Suprapubic skin (tissue), 4 donors: ENCODE measurements at regions not wholly inside any gene's neighbourhood (a gene's known extent, or its start where the extent isn't known, plus 50 kb on each side); places are given as distances from the start of the nearest gene placed in this dataset.
"Not testable (repeated sequence)": the region's sequence is repeated elsewhere in the genome, so short reads cannot be mapped to it uniquely, and the experiment has no call there.

Experiments used
- EP300 ChIP-seq: sonication (generic); formaldehyde crosslinking; IDR thresholded peaks from one replicate; pipeline ENCODE4 v1.6.1; 2017; ENCODE audit warnings: antibody characterized with exemption
- POLR2A ChIP-seq, 2 donors: fragments of 450-650 bp; IDR thresholded peaks; one replicate each; pipeline ENCODE4 v1.6.1; 2017; ENCODE audit warnings: antibody characterized with exemption in 2 of 2, mild to moderate bottlenecking in 2 of 2, moderate library complexity in 2 of 2
- POLR2AphosphoS5 ChIP-seq, 3 donors: sonication (generic); formaldehyde crosslinking; IDR thresholded peaks; one replicate each; pipeline ENCODE4 v1.6.1; 2017; ENCODE audit warnings: antibody characterized with exemption in 3 of 3
- TF ChIP-seq, protein P1 (sequence below), 2 donors: fragments of 200-600 bp in 1 of 2; fragments of 450-650 bp in 1 of 2; sonication (generic) in 1 of 2; IDR thresholded peaks; one replicate each; pipeline ENCODE4 v1.5.1; 2016 to 2019; ENCODE audit warnings: antibody characterized with exemption in 2 of 2, mild to moderate bottlenecking in 1 of 2, moderate library complexity in 1 of 2

DNA sequence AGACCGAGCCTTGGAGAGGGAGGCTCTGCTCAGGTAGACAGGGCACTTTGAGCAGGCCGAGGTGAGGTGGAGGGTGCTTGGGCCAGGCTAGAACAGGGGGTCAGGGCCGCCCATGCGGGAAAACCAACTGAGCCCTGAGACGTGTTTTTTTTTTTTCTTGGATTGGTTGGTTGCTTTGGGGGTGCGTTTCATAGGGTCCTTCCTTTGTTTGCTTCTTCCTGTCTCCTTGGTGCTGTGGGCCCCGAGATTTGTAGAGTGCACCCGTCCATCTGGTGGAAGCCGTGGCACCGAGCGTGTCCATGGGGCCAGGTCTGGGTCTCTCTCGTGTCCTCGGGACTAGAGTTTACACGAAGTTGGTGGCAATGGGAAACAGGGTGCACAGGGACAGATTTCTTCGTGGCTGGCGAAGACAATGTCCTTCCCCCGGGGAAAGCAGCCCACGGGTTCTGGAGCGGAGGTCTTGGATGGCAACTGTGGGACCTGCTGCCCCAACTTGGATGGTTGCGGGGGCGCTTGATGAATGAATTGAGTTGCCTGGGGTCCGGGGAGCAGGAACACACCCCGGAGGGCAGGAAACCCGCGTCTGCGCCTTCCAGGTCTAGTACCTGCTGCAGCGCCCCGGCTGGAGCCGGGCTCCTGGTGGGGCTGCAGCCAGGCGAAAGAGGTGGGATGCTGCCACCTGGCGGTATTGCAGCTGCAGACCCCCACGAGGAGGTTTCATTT is 4242.7 kb upstream of the OR11H1 start:
- not testable (repeated sequence) for TF ChIP-seq POLR2A (IDR thresholded peaks at IDR 0.05); EP300; POLR2AphosphoS5 (IDR thresholded peaks at IDR 0.05)
- TF ChIP-seq, protein P1, sequence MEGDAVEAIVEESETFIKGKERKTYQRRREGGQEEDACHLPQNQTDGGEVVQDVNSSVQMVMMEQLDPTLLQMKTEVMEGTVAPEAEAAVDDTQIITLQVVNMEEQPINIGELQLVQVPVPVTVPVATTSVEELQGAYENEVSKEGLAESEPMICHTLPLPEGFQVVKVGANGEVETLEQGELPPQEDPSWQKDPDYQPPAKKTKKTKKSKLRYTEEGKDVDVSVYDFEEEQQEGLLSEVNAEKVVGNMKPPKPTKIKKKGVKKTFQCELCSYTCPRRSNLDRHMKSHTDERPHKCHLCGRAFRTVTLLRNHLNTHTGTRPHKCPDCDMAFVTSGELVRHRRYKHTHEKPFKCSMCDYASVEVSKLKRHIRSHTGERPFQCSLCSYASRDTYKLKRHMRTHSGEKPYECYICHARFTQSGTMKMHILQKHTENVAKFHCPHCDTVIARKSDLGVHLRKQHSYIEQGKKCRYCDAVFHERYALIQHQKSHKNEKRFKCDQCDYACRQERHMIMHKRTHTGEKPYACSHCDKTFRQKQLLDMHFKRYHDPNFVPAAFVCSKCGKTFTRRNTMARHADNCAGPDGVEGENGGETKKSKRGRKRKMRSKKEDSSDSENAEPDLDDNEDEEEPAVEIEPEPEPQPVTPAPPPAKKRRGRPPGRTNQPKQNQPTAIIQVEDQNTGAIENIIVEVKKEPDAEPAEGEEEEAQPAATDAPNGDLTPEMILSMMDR (IDR thresholded peaks at IDR 0.05), result not testable (repeated sequence)
